ENCODE measurements at regions not wholly inside any gene's neighbourhood (a gene's known extent, or its start where the extent isn't known, plus 50 kb on each side); places are given as distances from the start of the nearest gene placed in this dataset.

DNA sequence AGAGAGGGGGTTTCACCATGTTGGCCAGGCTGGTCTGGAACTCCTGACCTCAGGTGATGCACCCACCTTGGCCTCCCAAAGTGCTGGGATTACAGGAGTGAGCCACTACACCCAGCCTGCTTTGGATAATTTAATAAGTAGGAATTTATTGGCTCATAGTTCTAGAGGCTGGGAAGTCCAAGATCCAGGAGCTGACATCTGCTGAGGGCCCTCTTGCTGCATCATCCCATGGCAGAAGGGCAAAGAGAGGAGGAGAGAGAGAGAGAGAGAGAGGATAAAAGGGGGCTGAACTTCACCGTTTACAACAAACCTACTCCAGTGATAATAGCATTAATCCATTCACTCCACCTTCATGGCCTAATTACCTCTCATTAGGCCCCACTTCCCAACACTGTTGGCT lies 62.0 kb upstream of the HES1 start:
- DNase-seq, result no peak

DNA sequence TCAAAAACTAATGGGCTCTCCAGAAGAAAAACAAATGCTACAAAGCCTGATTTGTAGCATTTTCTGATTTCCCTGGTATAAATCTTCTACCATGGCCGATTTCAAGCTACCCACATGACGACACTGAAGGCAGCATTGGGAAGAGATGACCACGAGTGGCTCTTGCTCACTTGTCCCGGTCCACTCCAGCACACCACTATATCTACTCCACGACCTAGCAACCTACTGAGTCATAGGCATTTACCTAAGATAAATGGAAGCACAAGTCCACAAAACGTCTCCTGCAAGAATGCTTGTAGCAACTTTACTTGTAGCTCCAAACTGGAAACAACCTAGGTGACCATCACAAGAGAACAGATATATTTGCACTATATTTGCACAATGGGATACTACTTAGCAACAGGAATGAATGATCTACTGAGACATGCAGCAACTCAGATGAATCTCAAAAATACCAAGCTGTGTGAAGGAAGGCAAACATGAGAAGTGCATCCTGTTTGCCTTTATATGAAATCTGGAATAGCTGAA lies 60.8 kb upstream of the HES1 start:
- no peak for DNase-seq

DNA sequence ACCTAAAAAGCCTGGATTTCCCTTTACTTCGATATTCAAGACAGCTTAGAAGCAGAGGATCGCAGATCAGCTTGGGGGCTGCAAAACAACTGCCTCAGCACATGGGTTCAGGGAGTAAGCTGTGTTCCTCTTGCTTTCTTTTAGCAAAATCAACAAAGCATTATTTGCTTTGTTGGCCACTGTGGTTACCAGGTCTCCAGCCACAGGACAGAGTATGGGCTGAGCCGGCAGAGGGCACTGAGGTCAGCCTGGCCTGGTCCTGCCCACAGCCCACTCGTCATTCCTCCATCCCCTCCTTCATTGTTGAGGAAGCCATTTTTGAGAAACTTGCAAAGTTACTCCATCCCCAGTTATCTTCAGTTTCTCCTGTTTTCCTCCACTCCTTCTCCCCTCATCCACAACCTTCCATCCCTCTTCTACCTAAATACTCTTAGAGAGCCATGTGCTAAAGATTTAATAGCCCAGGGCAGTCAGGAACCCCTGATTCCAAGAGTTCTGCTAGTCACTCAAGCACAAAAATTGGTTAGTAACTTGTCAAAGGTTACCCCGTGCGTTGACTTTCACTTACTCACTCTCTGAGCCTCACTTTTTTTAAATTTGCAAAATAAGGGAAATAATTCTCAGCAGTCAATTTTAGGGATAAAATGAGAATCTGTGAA lies 60.0 kb upstream of the HES1 start:
- DNase-seq, result no peak

DNA sequence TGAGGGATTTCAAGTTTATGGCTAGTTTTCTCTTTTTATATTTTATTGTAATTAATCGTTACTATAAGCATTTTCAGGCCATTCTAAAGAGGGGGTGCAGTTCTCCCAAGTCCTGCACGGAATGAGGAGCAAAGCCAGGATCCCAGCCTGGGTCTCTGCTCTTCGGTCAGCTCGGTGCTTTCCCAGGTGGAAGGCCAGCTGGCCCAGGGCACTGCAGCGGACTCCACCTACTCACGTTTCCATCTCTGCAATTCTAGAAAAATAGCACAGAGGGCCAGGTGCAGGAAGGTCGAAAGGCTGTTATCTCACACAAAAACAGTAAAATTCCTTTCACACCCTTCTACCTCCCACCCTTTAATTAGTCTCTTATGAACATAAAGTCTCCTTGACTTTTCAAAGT lies 59.5 kb upstream of the HES1 start:
- no peak for DNase-seq

DNA sequence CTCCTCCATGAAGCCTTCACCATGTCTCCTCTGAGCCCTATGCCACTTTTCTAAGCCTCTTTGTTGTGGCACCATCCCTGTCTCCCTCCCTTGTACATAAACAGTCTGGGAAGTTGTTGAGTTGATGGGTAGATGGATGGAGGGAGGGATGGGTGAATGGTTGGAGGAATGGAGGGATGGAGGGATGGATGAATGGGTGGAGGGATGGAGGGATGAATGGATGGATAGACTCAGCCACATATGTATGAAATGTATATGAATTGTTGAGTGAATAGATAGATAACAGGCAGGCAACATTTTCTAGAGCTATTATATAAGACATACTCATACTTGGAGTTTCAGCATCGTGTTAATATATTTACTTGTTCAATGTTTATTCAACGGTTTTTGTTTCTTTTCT lies 58.3 kb upstream of the HES1 start:
- DNase-seq, result no peak

DNA sequence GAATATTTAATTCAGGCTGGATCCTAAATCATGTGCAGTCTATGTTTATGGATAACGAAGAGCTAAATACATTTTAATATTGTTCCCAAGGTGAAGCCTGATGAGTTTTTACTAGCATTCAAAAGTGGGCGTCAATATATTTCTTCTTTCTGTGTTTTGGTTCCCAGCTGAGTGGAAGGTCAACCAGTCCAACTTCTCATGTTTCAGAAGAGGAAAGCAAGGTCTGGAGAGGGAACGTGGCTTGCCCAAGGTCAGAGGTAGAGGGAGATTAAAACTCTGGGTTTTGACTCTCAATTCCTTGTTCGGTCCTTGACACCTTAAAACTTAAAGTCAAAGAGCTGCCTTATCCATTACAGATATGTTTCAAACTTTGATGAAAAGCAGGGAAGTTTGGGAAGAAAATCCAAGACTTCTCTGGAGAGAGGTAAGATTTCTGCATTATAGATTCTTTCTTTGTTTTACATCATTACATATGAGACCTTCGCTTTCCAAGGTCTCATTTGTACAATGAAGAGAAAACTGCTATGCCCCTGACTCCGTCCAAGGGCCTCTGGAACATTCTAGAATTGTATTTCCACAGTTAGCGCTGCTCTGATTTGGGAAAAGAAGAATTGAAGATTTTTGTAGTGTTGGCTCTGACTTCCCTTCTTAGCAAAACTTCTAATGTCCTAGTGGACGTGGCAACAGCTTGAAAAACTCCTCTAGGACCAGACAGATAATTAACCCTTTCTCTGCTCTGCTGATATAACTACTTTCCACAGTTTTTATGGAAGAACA lies 57.7 kb upstream of the HES1 start:
- no peak for DNase-seq

DNA sequence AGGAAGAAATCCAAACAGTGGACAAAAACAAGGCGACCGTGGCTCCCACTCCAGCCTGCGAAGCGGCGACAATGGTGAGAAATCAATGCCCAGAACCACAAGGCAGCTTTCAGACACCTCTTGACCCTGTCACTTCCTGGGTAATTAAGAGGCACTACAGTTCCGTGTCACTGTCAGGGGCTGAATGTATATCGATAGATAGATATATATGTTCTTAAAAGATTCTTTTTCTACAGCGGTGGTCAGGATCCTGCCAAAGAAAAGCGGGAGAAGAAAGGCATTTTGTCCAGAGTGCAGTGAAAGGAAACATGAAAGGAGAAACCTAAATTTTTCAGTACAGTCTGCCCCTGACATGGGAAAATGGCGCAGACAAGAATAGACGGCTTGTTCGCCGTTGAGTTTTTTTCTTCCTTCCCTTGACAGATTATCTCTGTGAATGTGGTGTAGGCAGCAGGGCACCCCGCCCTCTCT lies 56.2 kb upstream of the HES1 start:
- no peak for DNase-seq

DNA sequence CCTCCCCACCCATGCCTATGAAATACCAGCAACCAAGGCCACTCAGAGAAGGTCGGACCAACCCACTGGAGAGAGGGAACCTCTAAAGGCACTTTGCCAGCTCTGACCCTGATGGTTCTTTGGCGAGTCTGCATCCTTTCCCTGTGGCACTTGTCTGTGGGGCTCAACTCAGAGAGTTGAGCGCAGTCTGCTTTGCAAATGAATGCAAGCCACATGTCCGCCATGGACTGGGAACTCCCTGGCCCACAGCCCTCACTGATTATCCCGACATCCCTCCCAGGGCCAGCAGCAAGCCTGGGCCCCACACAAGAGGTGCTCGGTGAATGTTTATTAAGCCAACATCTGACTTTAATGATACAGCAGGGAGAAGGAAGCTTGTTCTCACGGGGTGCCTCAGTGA lies 55.5 kb upstream of the HES1 start:
- DNase-seq, result no peak

DNA sequence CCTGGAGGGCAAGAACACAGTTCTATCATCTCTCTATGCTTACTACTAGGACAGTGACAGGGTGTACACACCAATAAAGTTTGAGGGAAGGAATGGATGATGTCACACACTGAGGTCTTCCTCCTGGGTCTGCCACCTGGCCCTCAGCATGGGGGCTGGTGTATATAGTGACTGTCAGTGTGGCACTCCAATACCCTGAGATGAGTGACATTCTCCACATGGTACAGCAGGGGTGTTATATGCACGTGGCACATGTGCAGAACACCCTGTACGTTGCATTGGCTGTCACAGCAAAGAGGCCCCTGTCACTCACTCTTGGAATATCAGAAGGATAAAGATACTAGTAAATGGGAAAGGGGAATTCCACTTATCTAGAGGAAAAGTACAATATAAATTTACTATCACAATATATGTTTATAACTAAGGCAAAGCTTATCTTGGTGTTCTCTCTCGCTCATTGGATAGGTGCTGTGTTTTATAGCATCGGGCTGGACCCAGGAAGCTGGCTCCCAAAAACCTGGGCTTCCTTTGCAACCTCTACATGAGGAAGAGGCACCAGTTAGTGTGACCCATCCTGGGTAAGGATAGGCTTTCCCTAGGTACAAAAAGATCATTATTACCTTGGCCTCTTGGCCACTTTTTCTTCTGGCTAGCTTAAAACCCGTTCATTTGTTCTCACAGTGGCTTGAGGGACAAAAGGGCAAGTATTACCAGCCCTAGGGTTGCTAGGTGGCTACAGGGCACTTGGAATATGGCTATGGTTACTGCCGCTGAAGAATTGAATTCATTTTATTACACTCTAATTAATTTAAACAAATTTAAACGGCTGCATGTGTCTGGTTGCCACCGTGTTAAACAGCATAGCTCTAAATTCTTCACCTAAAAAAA lies 54.8 kb upstream of the HES1 start:
- no peak for DNase-seq

DNA sequence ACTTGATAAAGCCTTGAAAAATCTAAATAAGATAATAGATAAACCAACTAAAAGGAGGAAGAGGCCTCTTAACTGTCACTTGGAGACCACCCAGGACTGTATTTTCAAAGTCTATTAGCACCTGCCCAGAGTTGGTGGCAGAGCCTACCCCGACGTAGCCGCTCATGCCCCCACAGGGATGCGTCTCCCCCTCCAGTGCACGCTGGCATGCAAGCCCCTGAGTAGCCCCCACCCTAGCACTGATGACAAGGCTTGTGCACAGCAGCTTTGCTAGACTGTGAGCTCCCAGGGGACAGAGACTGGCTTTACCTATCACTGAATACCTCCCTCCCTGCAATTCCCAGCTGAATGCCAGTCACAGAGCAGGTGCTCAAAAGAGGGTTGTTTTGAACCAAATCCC lies 54.1 kb upstream of the HES1 start:
- DNase-seq, result no peak

DNA sequence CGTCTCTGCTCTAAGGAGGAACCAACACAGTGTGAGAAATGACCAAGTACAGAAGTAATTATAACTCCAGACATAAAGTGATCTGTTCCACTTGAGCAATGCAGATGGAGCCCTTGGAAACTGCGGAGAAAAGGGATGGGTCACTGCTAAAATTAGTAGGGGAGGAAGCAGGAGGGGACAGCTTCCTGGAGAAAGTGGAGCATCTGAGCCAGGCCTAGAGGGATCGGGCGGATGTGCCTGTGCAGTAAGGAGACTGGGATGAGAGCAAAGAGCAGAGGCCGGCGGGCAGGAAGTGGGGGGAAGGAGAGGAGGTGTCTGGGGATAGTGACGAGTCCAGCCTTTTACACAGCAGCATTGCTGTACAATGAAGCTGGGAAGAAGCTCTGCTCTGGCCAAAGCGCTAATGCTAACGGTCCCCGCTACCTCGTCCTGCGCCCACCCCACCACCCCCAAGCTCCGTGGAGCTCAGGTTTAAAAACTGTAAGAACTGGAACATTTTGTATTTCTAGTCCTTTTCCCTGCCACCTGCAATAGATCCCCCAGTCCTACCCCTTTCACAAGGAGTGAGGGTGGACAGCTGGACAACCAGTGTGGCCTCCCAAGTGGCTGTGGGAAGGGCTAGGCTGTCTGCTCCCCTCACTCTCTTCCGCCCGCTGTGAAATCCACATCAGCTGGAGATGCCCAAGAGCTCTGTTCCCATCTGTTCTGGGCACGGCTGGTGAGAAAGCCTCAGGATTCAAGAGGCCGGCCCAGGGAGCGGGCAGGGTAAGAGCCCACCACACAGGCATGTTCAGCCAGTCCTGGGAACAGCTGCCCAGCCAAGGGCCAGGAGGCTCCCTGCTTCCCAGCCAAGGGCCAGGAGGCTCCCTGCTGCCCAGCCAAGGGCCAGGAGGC lies 53.0 kb upstream of the HES1 start:
- no peak for DNase-seq

DNA sequence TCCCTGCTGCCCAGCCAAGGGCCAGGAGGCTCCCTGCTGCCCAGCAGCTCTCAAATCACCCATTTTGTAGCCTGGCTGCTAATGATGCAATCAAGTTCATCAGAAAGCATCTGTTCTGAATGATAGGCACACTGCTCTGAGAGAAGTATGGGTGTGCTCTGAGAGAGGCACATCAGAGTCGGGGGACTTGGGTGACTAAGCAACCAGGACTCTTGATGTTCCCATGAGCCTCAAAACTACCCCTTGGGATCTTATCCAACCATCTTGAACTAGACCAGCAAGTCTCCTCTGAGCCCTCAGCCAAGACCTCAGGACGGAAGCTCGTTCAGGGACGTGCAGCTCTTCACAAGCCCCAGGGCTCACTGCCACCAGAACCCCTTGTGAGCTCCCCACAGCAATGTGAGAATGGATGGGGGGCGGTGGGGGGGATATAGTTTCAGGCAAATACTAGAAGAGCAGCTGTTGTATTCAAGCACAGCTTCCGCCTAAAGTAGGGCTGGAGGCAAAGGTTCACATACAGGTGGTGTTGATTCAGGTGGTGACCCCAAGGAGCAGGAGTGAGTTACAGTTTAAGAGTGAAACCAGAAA lies 52.2 kb upstream of the HES1 start:
- no peak for DNase-seq

DNA sequence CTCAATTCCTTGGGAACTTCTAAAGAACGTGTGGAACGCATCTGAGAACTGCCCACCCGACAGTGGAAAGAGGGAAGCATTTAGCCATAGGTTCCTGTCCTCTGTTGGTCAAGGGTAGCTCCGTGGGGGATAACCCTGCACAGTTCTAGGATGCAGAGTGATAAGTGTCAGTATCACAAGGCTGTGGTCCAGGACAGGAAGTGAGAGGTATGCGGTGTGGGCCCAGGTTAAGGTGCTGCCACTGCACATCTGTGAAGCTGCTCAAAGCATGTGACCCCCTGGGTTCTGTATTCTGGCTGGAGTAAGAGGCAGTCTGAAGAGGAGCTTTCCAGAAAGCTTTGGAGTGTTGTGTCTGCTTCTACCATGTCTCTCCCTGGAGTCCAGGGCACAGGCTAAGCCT lies 51.7 kb upstream of the HES1 start:
- DNase-seq, result no peak

Data from bone marrow (tissue), 2 donors.